Mesodermal cell (in vitro differentiated cells): ENCODE measurements at regions not wholly inside any gene's neighbourhood (a gene's known extent, or its start where the extent isn't known, plus 50 kb on each side); places are given as distances from the start of the nearest gene placed in this dataset.

ENCODE experiments used
- H3K27ac ChIP-seq: 2 replicates; pipeline ENCODE4 v1.7.0; 2013; ENCODE audit warnings: mild to moderate bottlenecking, low read depth, low read length, moderate library complexity; ENCODE audit not compliant: severe bottlenecking
- H3K36me3 ChIP-seq: 2 replicates; pipeline ENCODE4 v1.7.1; 2013; ENCODE audit warnings: mild to moderate bottlenecking, low read length, moderate library complexity; ENCODE audit not compliant: control insufficient read depth, insufficient read depth
- H3K4me1 ChIP-seq: one replicate; pipeline ENCODE4 v1.7.1; 2013; ENCODE audit warnings: mild to moderate bottlenecking, low read length; ENCODE audit not compliant: insufficient read depth, control insufficient read depth, poor library complexity, severe bottlenecking
- H3K4me3 ChIP-seq: 2 replicates; pipeline ENCODE4 v1.7.0; 2013; ENCODE audit warnings: low read length, control low read depth, mild to moderate bottlenecking; ENCODE audit not compliant: insufficient read depth, poor library complexity, severe bottlenecking; ENCODE audit errors: extremely low read depth
- H3K9me3 ChIP-seq: 2 replicates; pipeline ENCODE4 v1.7.1; 2013; ENCODE audit warnings: mild to moderate bottlenecking, low read length, moderate library complexity; ENCODE audit not compliant: control insufficient read depth
- WGBS, 2 experiments: methylation state at CpG; one replicate each; pipeline ENCODE4 v1.1.5; 2013; ENCODE audit warnings: missing lambda C conversion rate in 2 of 2; ENCODE audit not compliant: insufficient coverage in 2 of 2; 5-methylcytosine and 5-hydroxymethylcytosine counted together

GRCh38 chr12:115421796-115422709 is 738.1 kb upstream of the TBX3 start:
- 85 to 88% methylated on average over 8 of the region's 9 CpGs for WGBS, 2 experiments
- no peak overlapping the region for H3K27ac ChIP-seq

DNA sequence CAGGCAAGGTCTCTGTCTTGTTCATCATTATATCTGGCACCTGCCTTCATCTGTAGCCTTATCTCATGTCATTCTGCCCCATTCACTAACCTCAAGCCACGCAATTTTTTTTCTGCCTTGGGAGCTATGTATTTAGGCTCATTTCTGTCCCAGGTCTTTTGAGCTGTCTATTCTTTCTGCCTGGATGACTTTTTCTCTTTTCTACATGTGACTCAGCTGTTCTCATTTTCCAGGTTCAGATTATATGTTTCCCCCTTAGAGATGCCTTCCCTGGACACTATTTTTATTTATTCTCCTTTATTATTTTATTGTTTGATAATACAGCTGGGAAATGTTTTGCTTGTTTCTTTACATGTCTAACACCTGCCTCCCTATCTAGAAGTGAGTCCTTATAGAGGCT is 737.4 kb upstream of the TBX3 start:
- Histone ChIP-seq H3K4me1 (peaks cover 6% of the 10 kb centered on the region), H3K9me3 (no peaks in the 10 kb centered on the region), H3K36me3 (no peaks in the 10 kb centered on the region), H3K4me3 (no peak overlapping the region), H3K27ac (no peak overlapping the region)
- 100% methylated on average over 1 of the region's 1 CpG; no CpG with 5 or more reads in 1 of the 2 experiments for WGBS, 2 experiments

More at GRCh38 chr12:115421796-115422709, 738.1 kb upstream of the TBX3 start:
- H3K36me3 ChIP-seq: no peaks in the 10 kb centered on the region
- no peaks in the 10 kb centered on the region for H3K9me3 ChIP-seq
- H3K4me1 ChIP-seq: peaks cover 6% of the 10 kb centered on the region
- H3K4me3 ChIP-seq: no peak overlapping the region

GRCh38 chr12:115419145-115419646 is 735.2 kb upstream of the TBX3 start:
- Histone ChIP-seq H3K27ac (no peak overlapping the region), H3K4me3 (no peak overlapping the region), H3K36me3 (no peaks in the 10 kb centered on the region), H3K9me3 (no peaks in the 10 kb centered on the region), H3K4me1 (peaks cover 6% of the 10 kb centered on the region)
- WGBS, 2 experiments: no CpG with 5 or more reads among the region's 1 CpG

DNA sequence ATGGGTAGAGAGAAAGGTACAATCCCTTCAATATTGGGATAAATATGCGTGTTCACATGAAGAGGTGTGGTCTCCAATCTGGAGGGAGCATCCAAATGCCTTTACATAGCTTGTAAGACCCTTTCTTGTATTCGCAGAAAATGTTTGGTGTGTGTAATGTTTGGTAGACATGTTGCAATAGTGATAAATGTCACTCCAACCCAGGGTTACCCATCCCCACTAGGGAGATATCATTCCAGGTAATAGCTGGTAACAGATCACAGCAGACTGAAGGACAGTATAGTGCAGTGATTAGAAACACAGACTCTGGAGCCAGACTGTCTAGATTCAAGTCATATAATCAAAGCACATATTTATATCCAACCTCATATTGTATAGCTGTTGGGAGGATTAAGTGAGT is 733.6 kb upstream of the TBX3 start:
- Histone ChIP-seq H3K27ac (no peak overlapping the region), H3K9me3 (no peaks in the 10 kb centered on the region), H3K36me3 (no peaks in the 10 kb centered on the region), H3K4me1 (no peaks in the 10 kb centered on the region), H3K4me3 (no peak overlapping the region)
- WGBS, 2 experiments: 80% methylated on average over 1 of the region's 2 CpGs; no CpG with 5 or more reads in 1 of the 2 experiments

- Histone ChIP-seq H3K4me3 (no peak overlapping the region), H3K36me3 (no peaks in the 10 kb centered on the region), H3K9me3 (no peaks in the 10 kb centered on the region), H3K4me1 (peaks cover 3% of the 10 kb centered on the region), H3K27ac (no peak overlapping the region)
These were observed 732.9 kb upstream of the TBX3 start for GRCh38 chr12:115416869-115417268.

DNA sequence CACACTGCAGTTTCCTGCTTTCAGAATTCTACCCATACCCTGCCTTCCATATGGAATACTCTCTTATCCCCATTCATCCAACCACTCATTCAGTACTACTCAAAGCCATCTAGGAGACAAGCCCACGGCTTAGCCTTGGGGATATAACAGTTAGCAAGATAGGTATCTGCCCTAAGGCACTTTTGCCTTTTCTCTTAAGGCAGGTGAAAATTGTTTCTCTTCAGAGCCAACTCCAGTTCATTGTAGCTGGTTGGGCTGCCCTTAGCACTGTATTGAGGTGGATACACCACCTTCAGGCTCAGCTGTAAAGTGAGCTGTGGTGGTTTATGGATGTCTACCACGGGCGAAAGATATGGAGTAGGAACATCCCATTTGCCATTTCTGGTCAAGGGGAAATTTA is 729.7 kb upstream of the TBX3 start:
- H3K4me1 ChIP-seq: peaks cover 10% of the 10 kb centered on the region
- no peaks in the 10 kb centered on the region for H3K9me3 ChIP-seq
- WGBS, 2 experiments: 40 to 93% methylated on average over 1 to 3 of the region's 3 CpGs
- H3K4me3 ChIP-seq: no peak overlapping the region
- no peak overlapping the region for H3K27ac ChIP-seq
- H3K36me3 ChIP-seq: no peaks in the 10 kb centered on the region

DNA sequence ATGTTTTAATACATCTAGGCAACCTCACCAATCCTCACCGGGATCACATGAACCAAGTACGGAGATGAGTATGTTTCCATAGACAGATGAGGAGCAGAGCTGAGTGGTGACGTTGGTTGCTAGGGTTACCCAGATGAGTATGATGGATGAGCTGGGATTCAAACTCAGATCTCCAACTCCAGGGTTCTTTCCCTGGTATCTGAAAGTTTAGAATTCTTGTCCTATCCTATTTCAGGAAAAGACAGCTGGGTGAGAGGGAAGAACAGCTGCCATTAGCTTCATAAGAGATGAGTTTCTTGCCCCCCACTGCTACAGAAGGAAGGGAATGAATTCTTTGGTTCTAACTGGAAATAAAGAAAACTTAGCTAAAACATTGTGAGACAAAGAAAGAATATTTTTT is 728.9 kb upstream of the TBX3 start:
- Histone ChIP-seq H3K27ac (no peak overlapping the region), H3K4me3 (no peak overlapping the region), H3K9me3 (no peaks in the 10 kb centered on the region), H3K36me3 (no peaks in the 10 kb centered on the region), H3K4me1 (peaks cover 10% of the 10 kb centered on the region)
- no CpG with 5 or more reads among the region's 3 CpGs for WGBS, 2 experiments

GRCh38 chr12:115411121-115411520 is 727.1 kb upstream of the TBX3 start:
- WGBS, 2 experiments: 25 to 45% methylated on average over 4 to 6 of the region's 7 CpGs
- H3K27ac ChIP-seq: no peak overlapping the region
- no peaks in the 10 kb centered on the region for H3K36me3 ChIP-seq
- no peaks in the 10 kb centered on the region for H3K9me3 ChIP-seq
- peaks cover 10% of the 10 kb centered on the region for H3K4me1 ChIP-seq
- no peak overlapping the region for H3K4me3 ChIP-seq

GRCh38 chr12:115408642-115409041 is 724.7 kb upstream of the TBX3 start:
- 91 to 100% methylated on average over 2 of the region's 3 CpGs for WGBS, 2 experiments
- H3K36me3 ChIP-seq: no peaks in the 10 kb centered on the region
- no peak overlapping the region for H3K27ac ChIP-seq
- H3K4me3 ChIP-seq: no peak overlapping the region
- H3K4me1 ChIP-seq: peaks cover 20% of the 10 kb centered on the region
- no peaks in the 10 kb centered on the region for H3K9me3 ChIP-seq

- Histone ChIP-seq H3K4me1 (peaks cover 20% of the 10 kb centered on the region), H3K36me3 (no peaks in the 10 kb centered on the region), H3K9me3 (no peaks in the 10 kb centered on the region), H3K4me3 (no peak overlapping the region), H3K27ac (no peak overlapping the region)
These were observed 723.7 kb upstream of the TBX3 start for GRCh38 chr12:115407723-115408122.

- Histone ChIP-seq H3K4me1 (peaks cover 19% of the 10 kb centered on the region), H3K36me3 (no peaks in the 10 kb centered on the region), H3K4me3 (no peak overlapping the region), H3K27ac (no peak overlapping the region), H3K9me3 (no peaks in the 10 kb centered on the region)
- 88 to 91% methylated on average over 3 to 6 of the region's 6 CpGs for WGBS, 2 experiments
These were observed 723.1 kb upstream of the TBX3 start for GRCh38 chr12:115407036-115407435.
